GM18951 (cell line): ENCODE measurements at regions not wholly inside any gene's neighbourhood (a gene's known extent, or its start where the extent isn't known, plus 50 kb on each side); places are given as distances from the start of the nearest gene placed in this dataset.

Source experiments
- POLR2A ChIP-seq: IDR thresholded peaks from 4 replicates; pipeline ENCODE4 v1.6.1; 2011; ENCODE audit warnings: mild to moderate bottlenecking; ENCODE audit not compliant: insufficient read length, insufficient read depth; ENCODE audit errors: extremely low read depth
- in situ Hi-C: fragments of 300-500 bp; cut with MboI; formaldehyde crosslinking; loops from one replicate; pipeline ENCODE4 v1.12.0; 2022; ENCODE audit warnings: low sequenced_read_pairs, mixed read lengths, inconsistent platforms; ENCODE audit not compliant: unreplicated experiment

GRCh38 chr2:180352620-180353019, 345.5 kb upstream of the CWC22 start:
- no peak for TF ChIP-seq POLR2A

GRCh38 chr2:180349809-180350208, 342.7 kb upstream of the CWC22 start:
- in situ Hi-C loops, result no loop called here
- TF ChIP-seq POLR2A, result no peak

More at GRCh38 chr2:180352620-180353019, 345.5 kb upstream of the CWC22 start:
- in situ Hi-C loops, result no loop called here

GRCh38 chr2:180343528-180344345, 336.6 kb upstream of the CWC22 start:
- in situ Hi-C loops, result no loop called here
- no peak for TF ChIP-seq POLR2A

GRCh38 chr2:180337136-180337535, 330.0 kb upstream of the CWC22 start:
- TF ChIP-seq POLR2A, result no peak
- in situ Hi-C loops, result no loop called here

DNA sequence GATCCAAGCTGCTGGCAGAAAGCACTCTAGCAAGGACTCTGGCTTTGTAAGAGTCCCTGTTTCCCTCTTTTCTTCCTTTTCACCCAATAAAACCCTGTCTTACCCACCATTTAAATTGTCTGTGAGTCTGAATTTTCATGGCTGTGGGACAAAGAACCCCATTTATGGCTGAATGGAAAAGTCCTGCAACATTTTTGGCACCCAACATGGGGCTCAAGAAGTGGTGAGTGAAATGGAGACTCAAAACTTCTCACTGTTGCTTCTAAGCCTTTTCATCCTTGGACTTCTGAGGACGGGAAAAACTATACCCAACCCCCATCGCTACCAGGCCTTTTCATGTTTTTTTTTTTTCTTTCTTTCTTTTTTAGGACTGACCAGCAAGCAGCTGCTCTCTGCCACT, 329.5 kb upstream of the CWC22 start:
- in situ Hi-C loops, result no loop called here
- no peak for TF ChIP-seq POLR2A

DNA sequence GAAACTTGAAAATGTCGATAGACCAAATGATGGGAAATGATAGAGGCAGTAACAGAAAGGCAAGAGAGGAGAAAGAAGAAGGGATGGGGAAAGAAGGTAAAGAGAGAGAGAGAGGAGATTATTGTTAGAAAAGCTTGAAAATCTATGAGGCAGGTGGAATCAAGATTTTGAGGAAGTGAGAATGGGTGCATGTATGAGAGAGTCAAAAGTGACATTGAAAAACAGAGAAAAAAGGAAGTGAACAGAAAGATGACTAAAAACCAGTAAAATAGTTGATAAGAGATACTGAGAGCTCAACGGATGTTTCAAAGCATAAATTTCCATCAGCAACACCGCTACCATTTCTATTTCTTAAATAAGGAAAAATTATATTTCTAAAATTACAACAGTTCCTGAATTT, 327.4 kb upstream of the CWC22 start:
- in situ Hi-C loops, result no loop called here

DNA sequence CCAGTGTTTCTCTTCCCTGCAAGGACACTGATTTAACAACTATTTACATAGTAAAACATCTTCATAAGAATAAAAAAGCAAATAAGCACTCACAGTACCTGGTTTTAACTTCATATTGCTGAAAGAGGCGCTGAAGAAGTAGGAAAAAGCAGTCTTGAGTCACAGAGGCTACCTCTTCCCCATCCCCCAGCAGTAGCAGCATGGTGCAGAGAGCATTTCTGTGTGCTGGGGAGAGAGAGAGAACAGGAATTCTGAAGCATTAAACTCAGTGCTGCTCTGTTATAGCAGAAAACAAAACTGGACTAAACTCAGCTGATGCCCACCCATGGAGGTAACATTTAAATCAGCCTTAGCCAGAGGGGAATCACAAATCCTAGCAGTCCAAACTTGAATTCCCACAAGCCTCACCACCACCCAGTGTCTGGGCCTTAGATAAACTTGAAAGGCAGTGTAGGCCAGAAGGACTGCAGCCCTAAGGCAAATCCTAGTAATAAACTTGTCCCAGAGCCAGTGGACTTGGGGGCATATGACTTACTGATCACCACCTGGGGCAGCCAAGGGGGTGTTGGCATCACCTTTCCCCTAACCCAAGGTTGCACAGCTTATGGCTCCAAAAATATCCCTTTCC, 321.8 kb upstream of the CWC22 start:
- in situ Hi-C loops, result no loop called here
- TF ChIP-seq POLR2A, result no peak

More for the DNA sequence above, 327.4 kb upstream of the CWC22 start:
- no peak for TF ChIP-seq POLR2A

GRCh38 chr2:180327185-180327584, 320.1 kb upstream of the CWC22 start:
- in situ Hi-C loops, result no loop called here
- no peak for TF ChIP-seq POLR2A

- no peak for TF ChIP-seq POLR2A
- in situ Hi-C loops, result no loop called here
These were observed 318.5 kb upstream of the CWC22 start for GRCh38 chr2:180325416-180326120.

- in situ Hi-C loops, result no loop called here
- TF ChIP-seq POLR2A, result no peak
These were observed 317.1 kb upstream of the CWC22 start for GRCh38 chr2:180324182-180324581.

GRCh38 chr2:180322781-180323180, 315.7 kb upstream of the CWC22 start:
- no peak for TF ChIP-seq POLR2A
- in situ Hi-C loops, result no loop called here

GRCh38 chr2:180319586-180320405, 312.7 kb upstream of the CWC22 start:
- in situ Hi-C loops, result no loop called here
- TF ChIP-seq POLR2A, result no peak

DNA sequence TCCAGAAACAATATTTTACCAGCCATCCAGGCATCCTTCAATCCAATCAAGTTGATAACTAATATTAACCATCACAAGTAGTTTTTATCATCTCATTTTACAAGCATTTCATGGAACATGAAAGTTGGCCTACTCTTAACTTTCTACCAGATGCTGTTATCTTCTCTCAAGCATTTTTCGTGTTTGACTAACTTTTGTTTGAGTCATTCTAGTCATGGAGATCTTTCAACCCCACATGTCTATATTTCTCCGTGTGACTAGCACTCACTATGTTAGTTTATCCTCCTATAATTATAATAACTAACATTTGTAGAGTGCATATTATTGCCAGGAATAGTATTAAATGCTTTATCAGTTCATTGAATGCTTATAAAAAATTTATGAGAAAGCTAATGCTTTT, 307.0 kb upstream of the CWC22 start:
- no peak for TF ChIP-seq POLR2A
- in situ Hi-C loops, result no loop called here
